Tibial artery (tissue), 4 donors: ENCODE measurements at regions not wholly inside any gene's neighbourhood (a gene's known extent, or its start where the extent isn't known, plus 50 kb on each side); places are given as distances from the start of the nearest gene placed in this dataset.

Source experiments
- DNase-seq, 2 donors: peaks; one replicate each; pipeline ENCODE4 v3.0.0-alpha.2; 2019
- H3K27ac ChIP-seq, 2 donors: fragments of 200-600 bp; sonication (generic) in 1 of 2; 1 replicate in 1 of 2; 2 replicates in 1 of 2; pipeline ENCODE4 v1.5.1; 2018 to 2019; ENCODE audit warnings: mild to moderate bottlenecking in 1 of 2
- H3K27me3 ChIP-seq, 2 donors: fragments of 200-600 bp; sonication (generic) in 1 of 2; one replicate each; pipeline versions ENCODE4 v1.5.1 to v1.6.0; 2016 to 2019
- H3K36me3 ChIP-seq, 3 donors: fragments of 200-600 bp; sonication (generic) in 2 of 3; one replicate each; pipeline ENCODE4 v1.5.1; 2016 to 2019; ENCODE audit warnings: mild to moderate bottlenecking in 2 of 3
- H3K4me1 ChIP-seq, 4 donors: fragments of 200-600 bp; sonication (generic) in 2 of 4; 1 replicate in 3 of 4; 2 replicates in 1 of 4; pipeline ENCODE4 v1.5.1; 2016 to 2019
- H3K4me3 ChIP-seq, 2 donors: fragments of 200-600 bp; sonication (generic) in 1 of 2; 1 replicate in 1 of 2; 2 replicates in 1 of 2; pipeline ENCODE4 v1.5.1; 2018 to 2019; ENCODE audit warnings: mild to moderate bottlenecking in 2 of 2
- H3K9me3 ChIP-seq, 3 donors: fragments of 200-600 bp; sonication (generic) in 1 of 3; one replicate each; pipeline ENCODE4 v1.5.1; 2016 to 2019
- intact Hi-C: fragments of 100-400 bp; cut with DNase I; formaldehyde crosslinking; loops from one replicate; pipeline ENCODE4 v1.15.0; 2023; ENCODE audit warnings: low total_unique reads
- TF ChIP-seq, protein P1 (sequence below), 2 experiments: fragments of 200-600 bp in 1 of 2; fragments of 450-650 bp in 1 of 2; IDR thresholded peaks; one replicate each; pipeline ENCODE4 v1.5.1; 2017 to 2019; ENCODE audit warnings: antibody characterized with exemption in 2 of 2, mild to moderate bottlenecking in 1 of 2, moderate library complexity in 1 of 2

- H3K36me3 ChIP-seq = no peaks in the 10 kb centered on the region
- intact Hi-C loops = no loop called here
- no peak for DNase-seq
These were observed 165.2 kb downstream of the ZPLD1 start for GRCh38 chr3:102599819-102600576.

GRCh38 chr3:102605153-102605552, 170.3 kb downstream of the ZPLD1 start:
- DNase-seq = no peak
- TF ChIP-seq, protein P1, sequence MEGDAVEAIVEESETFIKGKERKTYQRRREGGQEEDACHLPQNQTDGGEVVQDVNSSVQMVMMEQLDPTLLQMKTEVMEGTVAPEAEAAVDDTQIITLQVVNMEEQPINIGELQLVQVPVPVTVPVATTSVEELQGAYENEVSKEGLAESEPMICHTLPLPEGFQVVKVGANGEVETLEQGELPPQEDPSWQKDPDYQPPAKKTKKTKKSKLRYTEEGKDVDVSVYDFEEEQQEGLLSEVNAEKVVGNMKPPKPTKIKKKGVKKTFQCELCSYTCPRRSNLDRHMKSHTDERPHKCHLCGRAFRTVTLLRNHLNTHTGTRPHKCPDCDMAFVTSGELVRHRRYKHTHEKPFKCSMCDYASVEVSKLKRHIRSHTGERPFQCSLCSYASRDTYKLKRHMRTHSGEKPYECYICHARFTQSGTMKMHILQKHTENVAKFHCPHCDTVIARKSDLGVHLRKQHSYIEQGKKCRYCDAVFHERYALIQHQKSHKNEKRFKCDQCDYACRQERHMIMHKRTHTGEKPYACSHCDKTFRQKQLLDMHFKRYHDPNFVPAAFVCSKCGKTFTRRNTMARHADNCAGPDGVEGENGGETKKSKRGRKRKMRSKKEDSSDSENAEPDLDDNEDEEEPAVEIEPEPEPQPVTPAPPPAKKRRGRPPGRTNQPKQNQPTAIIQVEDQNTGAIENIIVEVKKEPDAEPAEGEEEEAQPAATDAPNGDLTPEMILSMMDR (IDR thresholded peaks at IDR 0.05) = no peak
- H3K9me3 ChIP-seq = no peaks in the 10 kb centered on the region
- intact Hi-C loops = no loop called here
- no peaks in the 10 kb centered on the region for H3K36me3 ChIP-seq
- no peaks in the 10 kb centered on the region for H3K4me1 ChIP-seq
- H3K4me3 ChIP-seq = no peak overlapping the region
- H3K27me3 ChIP-seq = no peaks in the 10 kb centered on the region
- no peak overlapping the region for H3K27ac ChIP-seq

More at GRCh38 chr3:102599819-102600576, 165.2 kb downstream of the ZPLD1 start:
- H3K4me1 ChIP-seq = no peaks in the 10 kb centered on the region
- no peaks in the 10 kb centered on the region for H3K27me3 ChIP-seq
- H3K27ac ChIP-seq = no peak overlapping the region
- H3K4me3 ChIP-seq = no peak overlapping the region
- TF ChIP-seq, protein P1 (IDR thresholded peaks at IDR 0.05) = no peak
- no peaks in the 10 kb centered on the region for H3K9me3 ChIP-seq

GRCh38 chr3:102608875-102609274, 174.1 kb downstream of the ZPLD1 start:
- Histone ChIP-seq H3K27ac (no peak overlapping the region), H3K4me1 (no peaks in the 10 kb centered on the region), H3K27me3 (no peaks in the 10 kb centered on the region), H3K4me3 (no peak overlapping the region), H3K9me3 (no peaks in the 10 kb centered on the region), H3K36me3 (no peaks in the 10 kb centered on the region)
- TF ChIP-seq, protein P1 (IDR thresholded peaks at IDR 0.05) = no peak
- intact Hi-C loops = no loop called here
- no peak for DNase-seq

GRCh38 chr3:102614021-102614569, 179.3 kb downstream of the ZPLD1 start:
- H3K27ac ChIP-seq = no peak overlapping the region
- H3K9me3 ChIP-seq = no peaks in the 10 kb centered on the region
- DNase-seq = no peak
- TF ChIP-seq, protein P1 (IDR thresholded peaks at IDR 0.05) = no peak
- intact Hi-C loops = no loop called here
- no peaks in the 10 kb centered on the region for H3K27me3 ChIP-seq
- no peaks in the 10 kb centered on the region for H3K36me3 ChIP-seq
- H3K4me3 ChIP-seq = no peak overlapping the region
- H3K4me1 ChIP-seq = no peaks in the 10 kb centered on the region

GRCh38 chr3:102614585-102614984, 179.8 kb downstream of the ZPLD1 start:
- TF ChIP-seq, protein P1 (IDR thresholded peaks at IDR 0.05) = no peak
- H3K27ac ChIP-seq = no peak overlapping the region
- intact Hi-C loops = no loop called here
- H3K4me3 ChIP-seq = no peak overlapping the region
- no peaks in the 10 kb centered on the region for H3K9me3 ChIP-seq
- no peaks in the 10 kb centered on the region for H3K27me3 ChIP-seq
- DNase-seq = no peak
- no peaks in the 10 kb centered on the region for H3K36me3 ChIP-seq
- H3K4me1 ChIP-seq = no peaks in the 10 kb centered on the region
